ENCODE measurements at regions not wholly inside any gene's neighbourhood (a gene's known extent, or its start where the extent isn't known, plus 50 kb on each side); places are given as distances from the start of the nearest gene placed in this dataset.

DNA sequence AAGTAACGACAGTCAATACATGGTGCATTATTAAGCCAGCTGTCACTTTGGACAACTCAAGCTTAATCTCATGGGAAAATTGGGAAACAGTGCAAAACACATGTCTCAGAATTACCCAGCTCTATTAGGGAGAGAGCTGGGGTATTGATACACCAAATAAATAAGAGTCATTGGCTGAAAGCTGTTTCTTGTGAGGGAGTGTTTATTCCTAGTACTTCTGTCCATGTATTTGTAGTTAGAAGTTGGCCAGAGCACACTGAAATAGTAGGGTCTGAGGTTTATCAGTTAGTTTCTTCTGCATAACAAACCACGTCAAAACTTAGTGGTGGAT lies 192.0 kb upstream of the RALGAPA2 start:
- DNase-seq (ENCODE audit: low spot score) (no peak), ATAC-seq (ENCODE audit: low read depth) (no peak)
- no peaks in the 10 kb centered on the region for H3K36me3 ChIP-seq (ENCODE audit: low read depth)
- no peaks in the 10 kb centered on the region for H3K9me3 ChIP-seq (ENCODE audit: severe bottlenecking)
- TF ChIP-seq, protein P1, sequence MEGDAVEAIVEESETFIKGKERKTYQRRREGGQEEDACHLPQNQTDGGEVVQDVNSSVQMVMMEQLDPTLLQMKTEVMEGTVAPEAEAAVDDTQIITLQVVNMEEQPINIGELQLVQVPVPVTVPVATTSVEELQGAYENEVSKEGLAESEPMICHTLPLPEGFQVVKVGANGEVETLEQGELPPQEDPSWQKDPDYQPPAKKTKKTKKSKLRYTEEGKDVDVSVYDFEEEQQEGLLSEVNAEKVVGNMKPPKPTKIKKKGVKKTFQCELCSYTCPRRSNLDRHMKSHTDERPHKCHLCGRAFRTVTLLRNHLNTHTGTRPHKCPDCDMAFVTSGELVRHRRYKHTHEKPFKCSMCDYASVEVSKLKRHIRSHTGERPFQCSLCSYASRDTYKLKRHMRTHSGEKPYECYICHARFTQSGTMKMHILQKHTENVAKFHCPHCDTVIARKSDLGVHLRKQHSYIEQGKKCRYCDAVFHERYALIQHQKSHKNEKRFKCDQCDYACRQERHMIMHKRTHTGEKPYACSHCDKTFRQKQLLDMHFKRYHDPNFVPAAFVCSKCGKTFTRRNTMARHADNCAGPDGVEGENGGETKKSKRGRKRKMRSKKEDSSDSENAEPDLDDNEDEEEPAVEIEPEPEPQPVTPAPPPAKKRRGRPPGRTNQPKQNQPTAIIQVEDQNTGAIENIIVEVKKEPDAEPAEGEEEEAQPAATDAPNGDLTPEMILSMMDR (IDR thresholded peaks at IDR 0.05; ENCODE audit: poor library complexity, severe bottlenecking): no peak
- no peaks in the 10 kb centered on the region for H3K4me1 ChIP-seq (ENCODE audit: insufficient read depth, poor library complexity, severe bottlenecking)
- peaks cover 14% of the 10 kb centered on the region for H3K27me3 ChIP-seq (ENCODE audit: insufficient read depth, poor library complexity, severe bottlenecking)
- no peak overlapping the region for H3K27ac ChIP-seq (ENCODE audit: poor library complexity, severe bottlenecking)
- H3K4me3 ChIP-seq (ENCODE audit: severe bottlenecking): no peak overlapping the region

DNA sequence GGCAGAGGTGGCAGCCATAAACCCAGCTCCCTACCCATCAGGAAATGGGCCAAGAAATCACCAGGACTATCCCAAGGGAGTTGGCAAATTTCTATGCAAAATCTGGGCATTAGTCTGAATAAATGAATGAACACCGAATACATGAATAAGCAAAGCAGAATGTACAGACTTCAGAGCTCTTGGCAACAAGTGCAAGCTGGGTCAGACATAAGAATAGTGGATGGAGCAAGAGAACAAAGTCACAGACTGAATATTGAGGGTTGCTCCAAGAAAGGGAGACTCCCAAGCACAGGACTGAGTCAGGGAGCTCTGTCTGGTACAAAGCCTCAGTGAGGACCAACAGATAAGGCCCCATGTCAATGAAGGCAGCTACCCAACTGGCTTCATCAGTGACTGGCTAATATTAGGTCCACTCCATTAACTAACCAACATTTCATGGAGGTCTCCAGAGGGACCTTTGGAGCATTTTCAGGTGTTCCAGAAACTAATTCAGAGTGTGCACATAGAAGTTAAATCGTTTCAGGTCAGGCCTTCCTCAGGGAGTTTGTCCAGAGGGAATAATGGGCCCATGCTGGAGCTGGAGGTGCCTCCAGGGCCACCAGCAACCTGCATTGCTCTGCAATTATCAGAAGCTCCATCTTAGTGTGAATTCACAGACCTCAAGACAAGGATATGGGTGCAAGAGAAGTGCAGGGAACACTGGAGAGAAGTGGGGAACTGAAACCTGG lies 191.5 kb upstream of the RALGAPA2 start:
- DNase-seq (ENCODE audit: low spot score) (no peak), ATAC-seq (ENCODE audit: low read depth) (no peak)
- no peak overlapping the region for H3K4me3 ChIP-seq (ENCODE audit: severe bottlenecking)
- TF ChIP-seq, protein P1 (IDR thresholded peaks at IDR 0.05; ENCODE audit: poor library complexity, severe bottlenecking): no peak
- H3K27me3 ChIP-seq (ENCODE audit: insufficient read depth, poor library complexity, severe bottlenecking): peaks cover 14% of the 10 kb centered on the region
- no peaks in the 10 kb centered on the region for H3K36me3 ChIP-seq (ENCODE audit: low read depth)
- H3K27ac ChIP-seq (ENCODE audit: poor library complexity, severe bottlenecking): no peak overlapping the region
- H3K9me3 ChIP-seq (ENCODE audit: severe bottlenecking): no peaks in the 10 kb centered on the region
- H3K4me1 ChIP-seq (ENCODE audit: insufficient read depth, poor library complexity, severe bottlenecking): no peaks in the 10 kb centered on the region

DNA sequence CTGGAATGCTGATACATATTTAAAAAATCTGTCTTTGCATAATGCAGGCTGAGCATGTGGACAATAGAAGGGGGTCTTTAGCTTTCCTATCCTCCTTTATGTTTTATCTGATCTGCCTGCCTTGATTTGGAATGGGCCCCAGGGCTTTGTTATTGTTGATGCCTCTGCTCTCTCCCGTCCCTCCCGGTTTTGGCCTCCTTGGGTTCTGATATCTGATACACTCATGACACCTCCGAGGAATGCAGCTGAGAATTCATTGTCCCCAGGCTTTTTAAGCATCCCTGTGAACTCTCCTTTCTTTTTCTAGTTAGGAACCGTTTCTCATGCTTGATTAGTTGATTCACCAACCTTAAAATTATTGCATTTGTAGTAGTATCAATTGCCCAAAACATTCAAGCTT lies 185.5 kb upstream of the RALGAPA2 start:
- Histone ChIP-seq H3K27me3 (ENCODE audit: insufficient read depth, poor library complexity, severe bottlenecking) (no peaks in the 10 kb centered on the region), H3K4me3 (ENCODE audit: severe bottlenecking) (no peak overlapping the region), H3K9me3 (ENCODE audit: severe bottlenecking) (no peaks in the 10 kb centered on the region), H3K4me1 (ENCODE audit: insufficient read depth, poor library complexity, severe bottlenecking) (no peaks in the 10 kb centered on the region), H3K27ac (ENCODE audit: poor library complexity, severe bottlenecking) (no peak overlapping the region), H3K36me3 (ENCODE audit: low read depth) (no peaks in the 10 kb centered on the region)
- ATAC-seq (ENCODE audit: low read depth): no peak
- no peak for DNase-seq (ENCODE audit: low spot score)
- TF ChIP-seq, protein P1 (IDR thresholded peaks at IDR 0.05; ENCODE audit: poor library complexity, severe bottlenecking): no peak

DNA sequence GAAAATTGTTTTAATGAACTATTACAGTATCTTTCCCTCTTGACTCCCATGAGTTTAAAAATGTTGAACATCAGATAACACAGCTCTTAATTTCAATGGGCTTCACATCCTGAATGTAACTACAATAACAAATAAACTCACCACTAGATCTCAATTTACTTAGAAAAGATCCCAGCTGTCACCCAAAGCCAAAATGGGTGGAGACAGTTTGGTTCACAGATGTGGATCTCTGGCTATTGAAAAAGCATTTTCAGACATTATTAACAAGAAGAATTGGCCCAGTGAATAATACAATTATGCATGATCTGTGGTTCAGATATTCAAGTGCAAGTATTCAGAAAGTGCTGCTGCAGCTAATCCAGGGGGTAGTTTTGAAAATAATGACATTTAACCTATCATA lies 184.7 kb upstream of the RALGAPA2 start:
- DNase-seq (ENCODE audit: low spot score) (no peak), ATAC-seq (ENCODE audit: low read depth) (no peak)
- Histone ChIP-seq H3K36me3 (ENCODE audit: low read depth) (no peaks in the 10 kb centered on the region), H3K9me3 (ENCODE audit: severe bottlenecking) (no peaks in the 10 kb centered on the region), H3K27me3 (ENCODE audit: insufficient read depth, poor library complexity, severe bottlenecking) (no peaks in the 10 kb centered on the region), H3K4me1 (ENCODE audit: insufficient read depth, poor library complexity, severe bottlenecking) (no peaks in the 10 kb centered on the region), H3K4me3 (ENCODE audit: severe bottlenecking) (no peak overlapping the region), H3K27ac (ENCODE audit: poor library complexity, severe bottlenecking) (no peak overlapping the region)
- TF ChIP-seq, protein P1 (IDR thresholded peaks at IDR 0.05; ENCODE audit: poor library complexity, severe bottlenecking): no peak

DNA sequence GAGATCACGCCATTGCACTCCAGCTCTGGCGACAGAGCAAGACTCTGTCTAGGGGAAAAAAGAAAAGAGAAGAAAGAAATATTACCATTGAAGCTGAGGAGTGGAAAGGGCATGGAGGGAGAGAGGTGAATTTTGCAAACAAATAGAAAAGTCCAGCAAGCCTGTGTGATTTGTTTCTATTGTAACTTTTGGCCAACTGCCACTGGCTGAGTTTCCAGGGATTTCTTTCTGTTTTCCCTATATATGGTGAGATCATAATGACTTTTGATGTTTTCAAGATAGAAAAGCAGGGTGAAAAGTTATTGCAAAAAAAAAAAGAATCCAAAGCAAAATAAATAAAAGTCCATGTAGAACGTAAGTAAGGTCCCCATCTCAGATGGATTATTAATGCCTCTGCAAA lies 184.2 kb upstream of the RALGAPA2 start:
- Histone ChIP-seq H3K9me3 (ENCODE audit: severe bottlenecking) (no peaks in the 10 kb centered on the region), H3K4me3 (ENCODE audit: severe bottlenecking) (no peak overlapping the region), H3K4me1 (ENCODE audit: insufficient read depth, poor library complexity, severe bottlenecking) (no peaks in the 10 kb centered on the region), H3K27ac (ENCODE audit: poor library complexity, severe bottlenecking) (no peak overlapping the region), H3K27me3 (ENCODE audit: insufficient read depth, poor library complexity, severe bottlenecking) (no peaks in the 10 kb centered on the region), H3K36me3 (ENCODE audit: low read depth) (no peaks in the 10 kb centered on the region)
- TF ChIP-seq, protein P1 (IDR thresholded peaks at IDR 0.05; ENCODE audit: poor library complexity, severe bottlenecking): no peak
- no peak for ATAC-seq (ENCODE audit: low read depth)
- DNase-seq (ENCODE audit: low spot score): no peak
